Ovary (tissue), 7 donors: ENCODE measurements at regions not wholly inside any gene's neighbourhood (a gene's known extent, or its start where the extent isn't known, plus 50 kb on each side); places are given as distances from the start of the nearest gene placed in this dataset.

Experiments used
- DNase-seq, 5 donors: peaks; one replicate each; pipeline ENCODE4 v3.0.0-alpha.2; 2019 to 2020
- H3K27ac ChIP-seq, 2 donors: fragments of 200-600 bp; one replicate each; pipeline versions ENCODE4 v1.5.1 to v1.8.0; 2019 to 2022
- H3K27me3 ChIP-seq: fragments of 200-600 bp; one replicate; pipeline ENCODE4 v1.8.0; 2022
- H3K36me3 ChIP-seq: fragments of 200-600 bp; sonication (generic); one replicate; pipeline ENCODE4 v1.5.1; 2019
- H3K4me1 ChIP-seq: one replicate; pipeline ENCODE4 v1.8.1; 2013; ENCODE audit warnings: mild to moderate bottlenecking, moderate library complexity; ENCODE audit not compliant: insufficient read depth
- H3K4me3 ChIP-seq: fragments of 200-600 bp; sonication (generic); one replicate; pipeline ENCODE4 v1.5.1; 2017
- H3K9me3 ChIP-seq, 2 donors: fragments of 200-600 bp in 1 of 2; sonication (generic) in 1 of 2; one replicate each; pipeline versions ENCODE4 v1.5.1 to v1.8.1; 2013 to 2019; ENCODE audit warnings: mild to moderate bottlenecking in 1 of 2, moderate library complexity in 1 of 2
- EP300 ChIP-seq: sonication (generic); formaldehyde crosslinking; IDR thresholded peaks from one replicate; pipeline ENCODE4 v1.6.1; 2017; ENCODE audit warnings: antibody characterized with exemption
- POLR2A ChIP-seq: fragments of 450-650 bp; IDR thresholded peaks from one replicate; pipeline ENCODE4 v1.6.1; 2017; ENCODE audit warnings: antibody characterized with exemption, mild to moderate bottlenecking, moderate library complexity
- whole genome bisulfite sequencing, 3 donors: extraction: QIAGEN DNeasy Blood & Tissue Kit in 1 of 3; methylation state at CpG; one replicate each; pipeline versions ENCODE4 v1.1.5 to v1.1.7; 2013 to 2017; 5-methylcytosine and 5-hydroxymethylcytosine counted together
- intact Hi-C, 4 donors: fragments of 100-400 bp; cut with DNase I; formaldehyde crosslinking; loops; one replicate each; pipeline versions ENCODE4 v1.11.0 to v1.15.1; 2022 to 2023
- TF ChIP-seq, protein P1 (sequence below), 3 donors: fragments of 450-650 bp in 2 of 3; fragments of 200-600 bp in 1 of 3; IDR thresholded peaks; one replicate each; pipeline versions ENCODE4 v1.5.1 to v1.8.0; 2016 to 2022; ENCODE audit warnings: antibody characterized with exemption in 3 of 3, mild to moderate bottlenecking in 1 of 3
- donor health status: DM: no; HTN: no; CAD: no; lungs with moderate emphysema.
- donor health status: DM: no; HTN: no; CAD: no.
- donor health status: Bipolar disorder and iron deficiency.
- donor health status: DM: no; HTN: no; CAD: no.
- donor health status: DM: yes; HTN: yes; CAD: no.

DNA sequence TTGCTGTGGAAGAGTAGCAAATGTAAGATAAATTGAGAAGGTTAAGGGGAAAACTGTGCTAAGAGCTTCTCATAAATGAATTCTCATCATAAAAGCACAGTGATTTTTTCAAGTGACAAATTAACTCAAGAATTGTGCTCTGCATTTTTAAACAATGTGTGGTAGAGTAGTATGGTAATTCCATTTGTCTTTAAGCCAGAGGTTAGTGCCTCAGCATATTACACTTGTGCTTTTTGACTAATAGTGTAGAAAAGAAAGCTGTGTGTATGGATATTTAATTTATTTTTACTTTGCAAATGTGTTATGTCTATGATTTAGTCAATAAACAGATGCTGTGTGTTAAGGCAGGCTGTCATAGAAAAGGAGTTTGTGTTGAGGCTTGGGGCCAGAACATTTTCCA, 61.0 kb downstream of the FHIP1A start:
- Histone ChIP-seq H3K36me3 (no peaks in the 10 kb centered on the region), H3K27ac (no peak overlapping the region), H3K4me1 (no peaks in the 10 kb centered on the region), H3K4me3 (no peak overlapping the region), H3K9me3 (no peaks in the 10 kb centered on the region), H3K27me3 (no peaks in the 10 kb centered on the region)
- no peak for TF ChIP-seq POLR2A
- TF ChIP-seq EP300, result no peak
- TF ChIP-seq, protein P1, sequence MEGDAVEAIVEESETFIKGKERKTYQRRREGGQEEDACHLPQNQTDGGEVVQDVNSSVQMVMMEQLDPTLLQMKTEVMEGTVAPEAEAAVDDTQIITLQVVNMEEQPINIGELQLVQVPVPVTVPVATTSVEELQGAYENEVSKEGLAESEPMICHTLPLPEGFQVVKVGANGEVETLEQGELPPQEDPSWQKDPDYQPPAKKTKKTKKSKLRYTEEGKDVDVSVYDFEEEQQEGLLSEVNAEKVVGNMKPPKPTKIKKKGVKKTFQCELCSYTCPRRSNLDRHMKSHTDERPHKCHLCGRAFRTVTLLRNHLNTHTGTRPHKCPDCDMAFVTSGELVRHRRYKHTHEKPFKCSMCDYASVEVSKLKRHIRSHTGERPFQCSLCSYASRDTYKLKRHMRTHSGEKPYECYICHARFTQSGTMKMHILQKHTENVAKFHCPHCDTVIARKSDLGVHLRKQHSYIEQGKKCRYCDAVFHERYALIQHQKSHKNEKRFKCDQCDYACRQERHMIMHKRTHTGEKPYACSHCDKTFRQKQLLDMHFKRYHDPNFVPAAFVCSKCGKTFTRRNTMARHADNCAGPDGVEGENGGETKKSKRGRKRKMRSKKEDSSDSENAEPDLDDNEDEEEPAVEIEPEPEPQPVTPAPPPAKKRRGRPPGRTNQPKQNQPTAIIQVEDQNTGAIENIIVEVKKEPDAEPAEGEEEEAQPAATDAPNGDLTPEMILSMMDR (IDR thresholded peaks at IDR 0.05), result no peak
- DNase-seq, result no peak
- intact Hi-C loops, result no loop called here

DNA sequence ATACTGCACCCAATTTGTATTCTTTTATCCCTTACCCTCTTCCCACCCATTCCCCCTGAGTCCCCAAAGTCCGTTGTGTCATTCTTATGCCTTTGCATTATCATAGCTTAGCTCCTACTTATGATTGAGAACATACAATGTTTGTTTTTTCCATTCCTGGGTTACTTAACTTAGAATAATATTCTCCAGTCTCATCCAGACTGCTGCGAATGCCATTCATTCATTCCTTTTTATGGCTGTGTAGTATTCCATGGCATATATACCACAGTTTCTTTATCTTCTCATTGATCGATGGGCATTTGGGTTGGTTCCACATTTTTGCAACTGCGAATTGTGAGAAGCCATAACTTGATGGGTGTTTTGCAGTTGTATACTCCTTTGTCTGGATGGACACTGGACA, 62.8 kb downstream of the FHIP1A start:
- no peaks in the 10 kb centered on the region for H3K27me3 ChIP-seq
- intact Hi-C loops, result no loop called here
- DNase-seq, result no peak

DNA sequence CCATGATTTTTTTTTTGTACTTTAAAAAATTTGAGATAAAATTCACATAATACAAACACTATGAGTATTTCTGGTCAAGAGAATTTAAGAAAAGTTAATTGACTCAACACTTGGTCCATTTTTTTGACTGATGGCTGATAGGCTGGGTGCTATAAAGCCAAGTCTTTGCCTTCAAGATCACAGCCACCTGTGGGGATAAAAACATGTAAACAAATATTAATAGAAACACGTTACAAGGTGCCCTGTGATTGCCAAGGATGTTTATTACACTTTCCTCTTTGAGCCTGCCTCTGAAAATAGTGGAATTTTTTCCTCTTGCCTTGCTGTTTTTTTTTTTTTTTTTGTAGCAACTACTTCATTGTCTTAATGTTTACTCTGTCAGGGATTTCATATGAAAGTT, 63.3 kb downstream of the FHIP1A start:
- Histone ChIP-seq H3K9me3 (no peaks in the 10 kb centered on the region), H3K36me3 (no peaks in the 10 kb centered on the region), H3K27me3 (no peaks in the 10 kb centered on the region), H3K4me1 (no peaks in the 10 kb centered on the region), H3K4me3 (no peak overlapping the region), H3K27ac (no peak overlapping the region)
- 22 to 45% (median 35%) methylated on average over 1 of the region's 1 CpG for WGBS, 3 donors
- DNase-seq, result no peak
- intact Hi-C loops, result no loop called here
- TF ChIP-seq, protein P1 (IDR thresholded peaks at IDR 0.05), result no peak
- TF ChIP-seq POLR2A (no peak), EP300 (no peak)

More for the DNA sequence above, 62.8 kb downstream of the FHIP1A start:
- Histone ChIP-seq H3K36me3 (no peaks in the 10 kb centered on the region), H3K27ac (no peak overlapping the region), H3K9me3 (no peaks in the 10 kb centered on the region), H3K4me3 (no peak overlapping the region), H3K4me1 (no peaks in the 10 kb centered on the region)
- TF ChIP-seq, protein P1 (IDR thresholded peaks at IDR 0.05), result no peak
- TF ChIP-seq EP300 (no peak), POLR2A (no peak)
- 93 to 95% (median 94%) methylated on average over 4 of the region's 4 CpGs for WGBS, 3 donors

DNA sequence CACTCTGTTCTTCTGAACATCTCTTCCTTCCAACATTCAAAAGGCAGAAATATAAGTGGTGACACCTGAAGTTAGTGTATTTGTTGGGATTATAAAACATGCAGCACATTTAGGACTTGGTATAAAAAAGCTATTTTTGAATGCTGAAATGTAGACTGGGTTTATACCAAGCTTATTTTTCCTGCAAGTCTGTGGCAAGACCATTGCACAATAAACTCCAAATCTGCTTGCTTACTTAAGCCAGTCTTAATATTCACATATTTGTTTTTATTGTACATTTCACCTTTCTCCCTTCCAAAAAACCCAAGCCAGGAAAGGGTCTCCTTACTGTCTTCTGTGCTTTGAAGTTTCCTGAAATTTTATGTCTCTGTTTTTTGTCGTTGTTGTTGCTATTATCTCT, 63.7 kb downstream of the FHIP1A start:
- intact Hi-C loops, result no loop called here
- TF ChIP-seq EP300 (no peak), POLR2A (no peak)
- TF ChIP-seq, protein P1 (IDR thresholded peaks at IDR 0.05), result no peak

More for the DNA sequence above, 63.7 kb downstream of the FHIP1A start:
- H3K4me1 ChIP-seq, result no peaks in the 10 kb centered on the region
- H3K27ac ChIP-seq, result no peak overlapping the region
- no peaks in the 10 kb centered on the region for H3K27me3 ChIP-seq
- no peak for DNase-seq
- H3K4me3 ChIP-seq, result no peak overlapping the region
- no peaks in the 10 kb centered on the region for H3K9me3 ChIP-seq
- H3K36me3 ChIP-seq, result no peaks in the 10 kb centered on the region
- WGBS, 3 donors, result 7 to 17% (median 14%) methylated on average over 1 of the region's 1 CpG
